GM19099 (cell line): ENCODE measurements at regions not wholly inside any gene's neighbourhood (a gene's known extent, or its start where the extent isn't known, plus 50 kb on each side); places are given as distances from the start of the nearest gene placed in this dataset.

ENCODE experiments used
- POLR2A ChIP-seq: IDR thresholded peaks from 3 replicates; pipeline ENCODE4 v1.6.1; 2011; ENCODE audit warnings: low read depth; ENCODE audit not compliant: insufficient read length; ENCODE audit errors: extremely low read depth

- no peak for TF ChIP-seq POLR2A
These were observed 62.4 kb downstream of the CRYBB2 start for GRCh38 chr22:25281675-25282345.

GRCh38 chr22:25282346-25282670 lies 62.9 kb downstream of the CRYBB2 start:
- TF ChIP-seq POLR2A, result no peak

DNA sequence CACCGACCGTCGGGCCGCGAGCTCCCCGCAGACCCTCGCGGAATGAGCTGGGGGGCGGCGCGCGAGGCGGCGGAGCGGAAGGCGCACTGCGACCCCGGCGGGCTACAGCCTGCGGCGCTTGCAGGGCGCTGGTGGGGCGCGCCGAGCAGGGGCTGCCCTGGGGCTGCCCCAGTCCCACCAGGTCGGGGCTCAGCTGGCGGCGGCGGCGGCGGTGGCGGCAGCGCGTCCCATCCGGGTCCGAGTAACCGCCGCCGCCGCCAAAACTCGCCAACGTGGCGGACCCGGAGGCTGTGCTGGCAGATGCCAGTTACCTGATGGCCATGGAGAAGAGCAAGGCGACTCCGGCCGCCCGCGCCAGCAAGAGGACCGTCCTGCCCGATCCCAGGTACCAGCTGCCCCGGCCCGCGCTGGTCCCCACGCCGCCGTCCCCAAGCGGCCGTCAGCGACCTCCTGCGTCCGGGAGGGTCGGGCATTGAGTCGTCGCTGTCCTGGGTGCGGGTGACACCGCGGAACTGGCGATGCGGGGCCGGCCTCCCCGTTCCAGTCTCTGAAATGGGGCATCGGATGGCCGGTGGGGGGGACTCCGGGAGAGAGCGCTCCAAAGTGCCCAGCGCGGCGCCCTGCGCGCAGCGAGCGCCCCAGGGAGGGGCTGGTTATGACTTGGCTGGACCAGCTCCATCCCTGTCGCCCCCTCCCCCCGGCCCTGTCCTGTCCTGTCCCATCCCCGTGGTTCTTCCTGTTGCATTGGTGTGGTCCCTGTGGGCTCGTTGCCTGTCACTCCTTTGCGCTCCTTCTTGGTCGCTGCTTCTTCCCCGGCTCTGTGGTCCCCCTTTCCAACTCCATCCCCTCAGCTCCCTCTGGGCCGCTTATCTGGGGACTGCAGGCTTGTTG lies 63.5 kb downstream of the CRYBB2 start:
- TF ChIP-seq POLR2A, result no peak

- TF ChIP-seq POLR2A, result no peak
These were observed 98.8 kb downstream of the CRYBB2 start for GRCh38 chr22:25318081-25318823.

- no peak for TF ChIP-seq POLR2A
These were observed 107.7 kb downstream of the CRYBB2 start for GRCh38 chr22:25327018-25327755.

GRCh38 chr22:25331050-25331449 lies 111.6 kb downstream of the CRYBB2 start:
- TF ChIP-seq POLR2A, result no peak

GRCh38 chr22:25332386-25332785 lies 112.9 kb downstream of the CRYBB2 start:
- TF ChIP-seq POLR2A, result no peak

GRCh38 chr22:25334162-25334490 lies 114.7 kb downstream of the CRYBB2 start:
- TF ChIP-seq POLR2A, result no peak

- no peak for TF ChIP-seq POLR2A
These were observed 127.7 kb downstream of the CRYBB2 start for GRCh38 chr22:25346859-25347751.

DNA sequence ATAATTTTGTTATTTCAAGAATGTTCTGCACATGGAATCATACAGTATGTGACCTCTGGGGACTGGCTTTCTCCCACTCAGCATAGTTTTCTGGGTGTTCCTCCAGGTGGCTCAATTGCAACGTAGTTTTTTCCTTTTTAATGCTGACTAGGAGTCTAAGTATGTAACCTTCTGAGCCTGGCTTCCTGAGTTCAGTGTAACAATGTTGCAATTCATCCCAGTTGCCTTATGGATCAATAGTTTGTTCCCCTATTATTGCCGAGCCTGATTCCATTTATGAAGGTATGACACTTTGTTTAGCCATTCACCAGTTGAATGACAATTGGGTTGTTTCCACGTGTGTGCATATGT lies 128.3 kb downstream of the CRYBB2 start:
- TF ChIP-seq POLR2A, result no peak

- TF ChIP-seq POLR2A, result no peak
These were observed 129.0 kb downstream of the CRYBB2 start for GRCh38 chr22:25348391-25348790.

DNA sequence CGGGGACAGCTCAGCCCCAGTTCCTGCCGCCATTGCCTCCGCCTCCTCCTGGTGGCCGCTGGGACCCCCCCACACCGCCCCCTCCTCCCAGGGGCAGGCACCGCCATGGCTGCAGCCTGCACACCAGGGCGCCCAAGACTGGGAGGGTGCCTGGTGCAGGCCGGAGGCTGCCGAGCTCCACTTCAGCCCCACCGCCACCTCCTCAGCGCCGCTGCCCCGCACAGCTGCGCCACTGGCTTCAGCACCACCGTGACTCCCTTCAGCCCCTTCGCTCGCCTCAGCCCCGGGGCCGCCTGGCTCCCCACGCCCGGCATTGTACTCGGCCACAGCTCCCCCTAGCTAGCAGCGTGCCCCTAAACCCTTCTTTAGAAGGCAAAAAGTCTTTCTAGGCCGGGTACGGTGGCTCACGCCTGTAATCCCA lies 131.1 kb downstream of the CRYBB2 start:
- no peak for TF ChIP-seq POLR2A

DNA sequence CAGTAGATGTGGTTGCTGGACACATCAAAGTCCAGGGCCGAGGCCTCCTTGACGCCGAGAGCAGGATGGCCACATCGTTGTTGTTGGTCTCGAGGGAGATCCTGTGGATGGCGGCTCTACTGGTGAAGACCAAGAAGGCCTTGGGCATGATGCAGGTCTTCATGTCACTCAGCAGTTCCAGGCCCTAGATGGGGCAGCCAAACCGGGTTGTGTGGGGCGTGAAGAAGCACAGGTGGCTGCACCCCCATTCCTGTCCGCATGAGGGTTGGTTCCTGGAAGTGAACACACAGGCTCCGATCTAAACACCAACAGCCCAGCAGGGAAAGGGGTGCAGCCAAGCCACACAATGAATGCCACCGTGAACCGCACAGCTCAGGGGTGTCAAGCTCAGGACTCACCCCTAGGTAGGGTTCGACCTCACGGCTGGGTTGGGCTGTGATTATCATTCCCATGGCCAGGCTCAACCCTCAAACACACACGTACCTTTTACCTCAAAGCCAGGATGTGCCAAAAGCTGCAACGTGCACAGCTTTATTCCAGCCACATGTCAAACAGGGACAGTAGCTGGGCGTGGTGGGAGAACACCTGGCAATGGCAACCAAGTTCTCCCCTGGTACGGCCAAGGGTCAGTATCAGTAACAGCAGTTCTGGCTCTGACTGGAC lies 132.3 kb downstream of the CRYBB2 start:
- TF ChIP-seq POLR2A, result no peak

- TF ChIP-seq POLR2A, result no peak
These were observed 132.8 kb downstream of the CRYBB2 start for GRCh38 chr22:25352294-25352680.
